OCI-LY7 (cell line): ENCODE measurements at regions not wholly inside any gene's neighbourhood (a gene's known extent, or its start where the extent isn't known, plus 50 kb on each side); places are given as distances from the start of the nearest gene placed in this dataset.

Experiments used
- EZH2phosphoT487 ChIP-seq: fragments of 200-600 bp; sonication (generic); IDR thresholded peaks from 2 replicates; pipeline ENCODE4 v1.6.1; 2018; ENCODE audit warnings: low read depth, borderline replicate concordance, mild to moderate bottlenecking, mixed run types, antibody characterized with exemption, low read length, moderate library complexity, mixed read lengths
- TF ChIP-seq, protein P1 (sequence below): fragments of 200-600 bp; sonication (generic); conservative IDR thresholded peaks from 2 replicates; pipeline ENCODE4 v1.5.1; 2014; ENCODE audit warnings: mild to moderate bottlenecking, antibody characterized with exemption, low read length, moderate library complexity, mixed read lengths

DNA sequence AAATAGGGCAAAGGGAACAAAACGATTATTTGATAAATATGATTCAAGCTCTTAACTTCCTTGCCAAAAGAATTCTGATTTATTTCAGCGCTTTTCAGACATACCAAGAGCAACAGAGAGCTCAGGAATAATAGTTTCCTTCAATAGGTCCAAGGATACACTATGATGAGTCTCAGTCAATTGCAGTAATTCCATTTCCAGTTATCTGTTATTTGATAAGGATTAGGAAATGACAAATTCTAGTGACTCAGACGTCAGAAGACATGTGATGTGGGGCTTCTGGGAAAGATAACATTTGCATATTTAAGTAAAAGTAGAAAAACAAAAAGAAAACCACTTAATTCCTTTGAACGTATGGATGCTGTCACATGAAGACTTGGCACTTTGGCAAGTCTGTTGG, 1250.8 kb upstream of the CDH18 start:
- TF ChIP-seq EZH2phosphoT487, result no peak
- TF ChIP-seq, protein P1, sequence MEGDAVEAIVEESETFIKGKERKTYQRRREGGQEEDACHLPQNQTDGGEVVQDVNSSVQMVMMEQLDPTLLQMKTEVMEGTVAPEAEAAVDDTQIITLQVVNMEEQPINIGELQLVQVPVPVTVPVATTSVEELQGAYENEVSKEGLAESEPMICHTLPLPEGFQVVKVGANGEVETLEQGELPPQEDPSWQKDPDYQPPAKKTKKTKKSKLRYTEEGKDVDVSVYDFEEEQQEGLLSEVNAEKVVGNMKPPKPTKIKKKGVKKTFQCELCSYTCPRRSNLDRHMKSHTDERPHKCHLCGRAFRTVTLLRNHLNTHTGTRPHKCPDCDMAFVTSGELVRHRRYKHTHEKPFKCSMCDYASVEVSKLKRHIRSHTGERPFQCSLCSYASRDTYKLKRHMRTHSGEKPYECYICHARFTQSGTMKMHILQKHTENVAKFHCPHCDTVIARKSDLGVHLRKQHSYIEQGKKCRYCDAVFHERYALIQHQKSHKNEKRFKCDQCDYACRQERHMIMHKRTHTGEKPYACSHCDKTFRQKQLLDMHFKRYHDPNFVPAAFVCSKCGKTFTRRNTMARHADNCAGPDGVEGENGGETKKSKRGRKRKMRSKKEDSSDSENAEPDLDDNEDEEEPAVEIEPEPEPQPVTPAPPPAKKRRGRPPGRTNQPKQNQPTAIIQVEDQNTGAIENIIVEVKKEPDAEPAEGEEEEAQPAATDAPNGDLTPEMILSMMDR, result no peak
